ENCODE measurements at regions not wholly inside any gene's neighbourhood (a gene's known extent, or its start where the extent isn't known, plus 50 kb on each side); places are given as distances from the start of the nearest gene placed in this dataset.
A peak's percentile ranks its signal among the peaks of the same experiment; 100 is the strongest.

- TF ChIP-seq CTCF (IDR thresholded peaks at IDR 0.05) (no peak), EZH2 (IDR thresholded peaks at IDR 0.05; ENCODE audit: borderline replicate concordance, insufficient read depth, low read depth, low read length, poor library complexity, severe bottlenecking) (no peak)
- Histone ChIP-seq H4K20me1 (ENCODE audit: control insufficient read depth, insufficient read depth, low read length, poor library complexity, severe bottlenecking) (no peaks in the 10 kb centered on the region), H3K27me3 (replicated peaks in 1 of 4; ENCODE audit: control extremely low read depth in 1 of 4, control insufficient read depth in 3 of 4, insufficient read depth in 4 of 4, low read length in 3 of 4) (peaks cover 0 to 4% (median 2%) of the 10 kb centered on the region in 4 experiments), H3K4me1 (ENCODE audit: control insufficient read depth in 2 of 2, insufficient read depth in 2 of 2, low read length in 2 of 2) (no peaks in the 10 kb centered on the region), H3K79me2 (ENCODE audit: control insufficient read depth, insufficient read depth, low read length) (no peaks in the 10 kb centered on the region), H3K27ac (ENCODE audit: low read length in 2 of 2) (no peak overlapping the region), H3K36me3 (replicated peaks in 1 of 2; ENCODE audit: control extremely low read depth in 1 of 2, control insufficient read depth in 1 of 2, extremely low read depth in 1 of 2, insufficient read depth in 2 of 2, low read length in 1 of 2) (no peaks in the 10 kb centered on the region), H3K4me3 (ENCODE audit: control extremely low read depth in 1 of 5, extremely low read depth in 1 of 5, insufficient read depth in 1 of 5, low read depth in 2 of 5, low read length in 4 of 5) (no peak overlapping the region), H2AFZ (ENCODE audit: insufficient read depth, low read depth, low read length, poor library complexity, severe bottlenecking) (no peak overlapping the region), H3K9me3 (ENCODE audit: control extremely low read depth in 1 of 3, control insufficient read depth in 2 of 3, insufficient read depth in 1 of 3, low read length in 2 of 3) (no peaks in the 10 kb centered on the region), H3K4me2 (replicated peaks; ENCODE audit: low read depth, low read length, poor library complexity, severe bottlenecking) (no peak overlapping the region), H3K9ac (ENCODE audit: low read length) (no peak overlapping the region)
- no CpG with 5 or more reads among the region's 1 CpG for WGBS (ENCODE audit: insufficient coverage)
- no peak for DNase-seq
- ChIA-PET CTCF (interaction anchor here (0.6 to 2.3 kb wide), 3 partner anchors 9 to 389 kb away, joined by 3 to 14 read pairs (median 3); partner anchors contain the start of gene NEMF), POLR2A (no interaction called here)
- Mint-ChIP-seq H3K9me3 (ENCODE audit: insufficient read depth) (no peaks in the 10 kb centered on the region), H3K4me1 (no peaks in the 10 kb centered on the region), H3K4me3 (no peak overlapping the region), H3K27ac (no peak overlapping the region), H3K27me3 (peaks cover 4% of the 10 kb centered on the region)
- intact Hi-C loops (cut with micrococcal nuclease), result loop anchor here (5.0 kb wide), 2 partner anchors 124 to 304 kb away; partner anchors contain the start of genes KLHDC2 and RPS29
- ATAC-seq (ENCODE audit: low read depth), result no peak
Observed at GRCh38 chr14:49463146-49463545, 123.0 kb downstream of the RPS29 start.

GRCh38 chr14:49461529-49462401 lies 124.4 kb downstream of the RPS29 start:
- no CpG with 5 or more reads among the region's 2 CpGs for WGBS (ENCODE audit: insufficient coverage)
- intact Hi-C loops (cut with micrococcal nuclease), result loop anchor here (1.0 to 5.0 kb wide), 3 partner anchors 126 to 369 kb away; partner anchors contain the start of genes KLHDC2 and RPS29
- DNase-seq, result peak; percentile 82

More at GRCh38 chr14:49461529-49462401, 124.4 kb downstream of the RPS29 start:
- Mint-ChIP-seq H3K4me3 (no peak overlapping the region), H3K9me3 (ENCODE audit: insufficient read depth) (no peaks in the 10 kb centered on the region), H3K27ac (no peak overlapping the region), H3K27me3 (no peaks in the 10 kb centered on the region), H3K4me1 (no peaks in the 10 kb centered on the region)
- TF ChIP-seq CTCF (IDR thresholded peaks at IDR 0.05) (peak; percentile 81), EZH2 (IDR thresholded peaks at IDR 0.05; ENCODE audit: borderline replicate concordance, insufficient read depth, low read depth, low read length, poor library complexity, severe bottlenecking) (no peak)
- Histone ChIP-seq H3K27ac (ENCODE audit: low read length in 2 of 2) (no peak overlapping the region), H3K4me2 (replicated peaks; ENCODE audit: low read depth, low read length, poor library complexity, severe bottlenecking) (no peak overlapping the region), H4K20me1 (ENCODE audit: control insufficient read depth, insufficient read depth, low read length, poor library complexity, severe bottlenecking) (no peaks in the 10 kb centered on the region), H2AFZ (ENCODE audit: insufficient read depth, low read depth, low read length, poor library complexity, severe bottlenecking) (peak overlapping the region; percentile 3), H3K79me2 (ENCODE audit: control insufficient read depth, insufficient read depth, low read length) (no peaks in the 10 kb centered on the region), H3K27me3 (replicated peaks in 1 of 4; ENCODE audit: control extremely low read depth in 1 of 4, control insufficient read depth in 3 of 4, insufficient read depth in 4 of 4, low read length in 3 of 4) (no peaks in the 10 kb centered on the region), H3K36me3 (replicated peaks in 1 of 2; ENCODE audit: control extremely low read depth in 1 of 2, control insufficient read depth in 1 of 2, extremely low read depth in 1 of 2, insufficient read depth in 2 of 2, low read length in 1 of 2) (no peaks in the 10 kb centered on the region), H3K4me3 (ENCODE audit: control extremely low read depth in 1 of 5, extremely low read depth in 1 of 5, insufficient read depth in 1 of 5, low read depth in 2 of 5, low read length in 4 of 5) (no peak overlapping the region), H3K4me1 (ENCODE audit: control insufficient read depth in 2 of 2, insufficient read depth in 2 of 2, low read length in 2 of 2) (no peaks in the 10 kb centered on the region), H3K9ac (ENCODE audit: low read length) (no peak overlapping the region), H3K9me3 (ENCODE audit: control extremely low read depth in 1 of 3, control insufficient read depth in 2 of 3, insufficient read depth in 1 of 3, low read length in 2 of 3) (no peaks in the 10 kb centered on the region)
- ATAC-seq (ENCODE audit: low read depth), result peak; percentile 83
- CTCF ChIA-PET, result interaction anchor here (0.5 to 3.1 kb wide), 34 partner anchors 9 to 1399 kb away, joined by 3 to 35 read pairs (median 4); partner anchors contain the start of genes KLHDC2, MGAT2, NEMF and RPL36AL
- POLR2A ChIA-PET, result interaction anchor here (0.6 to 1.1 kb wide), 3 partner anchors 137 to 172 kb away, joined by 3 to 5 read pairs (median 3); partner anchors contain the start of genes LRR1 and RPL36AL
